ENCODE measurements at regions not wholly inside any gene's neighbourhood (a gene's known extent, or its start where the extent isn't known, plus 50 kb on each side); places are given as distances from the start of the nearest gene placed in this dataset.

DNA sequence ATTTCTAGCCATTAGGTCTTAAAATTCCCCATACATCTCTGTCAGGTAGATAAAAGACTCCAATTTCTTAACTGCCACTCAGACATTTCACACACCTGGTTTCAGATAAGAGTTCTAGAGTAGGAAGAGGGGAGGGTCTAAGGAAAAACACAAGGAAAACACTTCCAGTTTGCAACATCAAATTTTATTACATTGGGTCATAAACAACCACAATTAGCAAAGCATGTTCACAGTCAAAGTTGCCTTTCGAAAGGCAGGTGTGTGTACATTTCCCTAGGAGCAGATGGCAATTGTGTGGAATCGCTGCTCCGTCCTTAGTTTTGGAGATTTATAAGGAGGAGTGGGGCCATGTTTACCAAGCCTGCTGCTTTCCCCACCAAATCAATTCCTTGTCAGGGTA is 120.8 kb downstream of the DMRT2 start:
- TF ChIP-seq ZBTB7A (IDR thresholded peaks at IDR 0.05; ENCODE audit: low read depth) (no peak), YY1 (IDR thresholded peaks at IDR 0.05; ENCODE audit: low read depth) (no peak), TAF1 (IDR thresholded peaks at IDR 0.05; ENCODE audit: low read depth) (no peak), EGR1 (IDR thresholded peaks at IDR 0.05) (no peak), TEAD4 (IDR thresholded peaks at IDR 0.05) (no peak), NFIC (IDR thresholded peaks at IDR 0.05) (no peak)
- TF ChIP-seq, protein P1, sequence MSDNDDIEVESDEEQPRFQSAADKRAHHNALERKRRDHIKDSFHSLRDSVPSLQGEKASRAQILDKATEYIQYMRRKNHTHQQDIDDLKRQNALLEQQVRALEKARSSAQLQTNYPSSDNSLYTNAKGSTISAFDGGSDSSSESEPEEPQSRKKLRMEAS (IDR thresholded peaks at IDR 0.05): no peak

GRCh38 chr9:1171546-1171945 is 121.4 kb downstream of the DMRT2 start:
- no peak for TF ChIP-seq TCF12 (IDR thresholded peaks at IDR 0.05; ENCODE audit: low read depth)
- TF ChIP-seq, protein P2, sequence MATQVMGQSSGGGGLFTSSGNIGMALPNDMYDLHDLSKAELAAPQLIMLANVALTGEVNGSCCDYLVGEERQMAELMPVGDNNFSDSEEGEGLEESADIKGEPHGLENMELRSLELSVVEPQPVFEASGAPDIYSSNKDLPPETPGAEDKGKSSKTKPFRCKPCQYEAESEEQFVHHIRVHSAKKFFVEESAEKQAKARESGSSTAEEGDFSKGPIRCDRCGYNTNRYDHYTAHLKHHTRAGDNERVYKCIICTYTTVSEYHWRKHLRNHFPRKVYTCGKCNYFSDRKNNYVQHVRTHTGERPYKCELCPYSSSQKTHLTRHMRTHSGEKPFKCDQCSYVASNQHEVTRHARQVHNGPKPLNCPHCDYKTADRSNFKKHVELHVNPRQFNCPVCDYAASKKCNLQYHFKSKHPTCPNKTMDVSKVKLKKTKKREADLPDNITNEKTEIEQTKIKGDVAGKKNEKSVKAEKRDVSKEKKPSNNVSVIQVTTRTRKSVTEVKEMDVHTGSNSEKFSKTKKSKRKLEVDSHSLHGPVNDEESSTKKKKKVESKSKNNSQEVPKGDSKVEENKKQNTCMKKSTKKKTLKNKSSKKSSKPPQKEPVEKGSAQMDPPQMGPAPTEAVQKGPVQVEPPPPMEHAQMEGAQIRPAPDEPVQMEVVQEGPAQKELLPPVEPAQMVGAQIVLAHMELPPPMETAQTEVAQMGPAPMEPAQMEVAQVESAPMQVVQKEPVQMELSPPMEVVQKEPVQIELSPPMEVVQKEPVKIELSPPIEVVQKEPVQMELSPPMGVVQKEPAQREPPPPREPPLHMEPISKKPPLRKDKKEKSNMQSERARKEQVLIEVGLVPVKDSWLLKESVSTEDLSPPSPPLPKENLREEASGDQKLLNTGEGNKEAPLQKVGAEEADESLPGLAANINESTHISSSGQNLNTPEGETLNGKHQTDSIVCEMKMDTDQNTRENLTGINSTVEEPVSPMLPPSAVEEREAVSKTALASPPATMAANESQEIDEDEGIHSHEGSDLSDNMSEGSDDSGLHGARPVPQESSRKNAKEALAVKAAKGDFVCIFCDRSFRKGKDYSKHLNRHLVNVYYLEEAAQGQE (IDR thresholded peaks at IDR 0.05; ENCODE audit: low read depth): no peak
- TF ChIP-seq YY1 (IDR thresholded peaks at IDR 0.05; ENCODE audit: low read depth): no peak
- no peak for TF ChIP-seq TAF1 (IDR thresholded peaks at IDR 0.05; ENCODE audit: low read depth)

- TF ChIP-seq ZBTB7A (IDR thresholded peaks at IDR 0.05; ENCODE audit: low read depth) (no peak), YY1 (IDR thresholded peaks at IDR 0.05; ENCODE audit: low read depth) (no peak), TAF1 (IDR thresholded peaks at IDR 0.05; ENCODE audit: low read depth) (no peak), TEAD4 (IDR thresholded peaks at IDR 0.05) (no peak), EGR1 (IDR thresholded peaks at IDR 0.05) (no peak), NFIC (IDR thresholded peaks at IDR 0.05) (no peak), CEBPB (IDR thresholded peaks at IDR 0.05) (no peak), RAD21 (IDR thresholded peaks at IDR 0.05; ENCODE audit: low read depth) (no peak), EP300 (IDR thresholded peaks at IDR 0.05; ENCODE audit: borderline replicate concordance) (no peak), TCF12 (IDR thresholded peaks at IDR 0.05; ENCODE audit: low read depth) (no peak), FOXM1 (IDR thresholded peaks at IDR 0.05; ENCODE audit: borderline replicate concordance, low read depth) (no peak), CREB1 (IDR thresholded peaks at IDR 0.05; ENCODE audit: low read depth) (no peak)
- TF ChIP-seq, protein P3, sequence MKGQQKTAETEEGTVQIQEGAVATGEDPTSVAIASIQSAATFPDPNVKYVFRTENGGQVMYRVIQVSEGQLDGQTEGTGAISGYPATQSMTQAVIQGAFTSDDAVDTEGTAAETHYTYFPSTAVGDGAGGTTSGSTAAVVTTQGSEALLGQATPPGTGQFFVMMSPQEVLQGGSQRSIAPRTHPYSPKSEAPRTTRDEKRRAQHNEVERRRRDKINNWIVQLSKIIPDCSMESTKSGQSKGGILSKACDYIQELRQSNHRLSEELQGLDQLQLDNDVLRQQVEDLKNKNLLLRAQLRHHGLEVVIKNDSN (IDR thresholded peaks at IDR 0.05): no peak
- TF ChIP-seq, protein P2 (IDR thresholded peaks at IDR 0.05; ENCODE audit: low read depth): no peak
- TF ChIP-seq, protein P1 (IDR thresholded peaks at IDR 0.05): no peak
Measured at GRCh38 chr9:1173211-1173610, 123.1 kb downstream of the DMRT2 start.

GRCh38 chr9:1173993-1174392 is 123.8 kb downstream of the DMRT2 start:
- TF ChIP-seq, protein P3 (IDR thresholded peaks at IDR 0.05): no peak
- TF ChIP-seq CREB1 (IDR thresholded peaks at IDR 0.05; ENCODE audit: low read depth) (no peak), YY1 (IDR thresholded peaks at IDR 0.05; ENCODE audit: low read depth) (no peak), EP300 (IDR thresholded peaks at IDR 0.05; ENCODE audit: borderline replicate concordance) (no peak), TEAD4 (IDR thresholded peaks at IDR 0.05) (no peak), EGR1 (IDR thresholded peaks at IDR 0.05) (no peak), RAD21 (IDR thresholded peaks at IDR 0.05; ENCODE audit: low read depth) (no peak), CEBPB (IDR thresholded peaks at IDR 0.05) (no peak), NFIC (IDR thresholded peaks at IDR 0.05) (no peak), FOXM1 (IDR thresholded peaks at IDR 0.05; ENCODE audit: borderline replicate concordance, low read depth) (no peak)
- TF ChIP-seq, protein P2 (IDR thresholded peaks at IDR 0.05; ENCODE audit: low read depth): no peak

- TF ChIP-seq YY1 (IDR thresholded peaks at IDR 0.05; ENCODE audit: low read depth) (no peak), TAF1 (IDR thresholded peaks at IDR 0.05; ENCODE audit: low read depth) (no peak), NFIC (IDR thresholded peaks at IDR 0.05) (no peak), FOXM1 (IDR thresholded peaks at IDR 0.05; ENCODE audit: borderline replicate concordance, low read depth) (no peak), TEAD4 (IDR thresholded peaks at IDR 0.05) (no peak), CEBPB (IDR thresholded peaks at IDR 0.05) (no peak), TCF12 (IDR thresholded peaks at IDR 0.05; ENCODE audit: low read depth) (no peak), EGR1 (IDR thresholded peaks at IDR 0.05) (no peak), RAD21 (IDR thresholded peaks at IDR 0.05; ENCODE audit: low read depth) (no peak), ZBTB7A (IDR thresholded peaks at IDR 0.05; ENCODE audit: low read depth) (no peak), EP300 (IDR thresholded peaks at IDR 0.05; ENCODE audit: borderline replicate concordance) (no peak), CREB1 (IDR thresholded peaks at IDR 0.05; ENCODE audit: low read depth) (no peak)
- TF ChIP-seq, protein P1 (IDR thresholded peaks at IDR 0.05): no peak
- TF ChIP-seq, protein P2 (IDR thresholded peaks at IDR 0.05; ENCODE audit: low read depth): no peak
- TF ChIP-seq, protein P3 (IDR thresholded peaks at IDR 0.05): no peak
Measured at GRCh38 chr9:1179366-1179765, 129.2 kb downstream of the DMRT2 start.
